ENCODE measurements at regions not wholly inside any gene's neighbourhood (a gene's known extent, or its start where the extent isn't known, plus 50 kb on each side); places are given as distances from the start of the nearest gene placed in this dataset.

GRCh38 chr22:47474464-47474863 lies 712.0 kb downstream of the TBC1D22A start:
- POLR2A ChIA-PET: no interaction called here

GRCh38 chr22:47472636-47473035 lies 710.2 kb downstream of the TBC1D22A start:
- ATAC-seq (ENCODE audit: low read depth) (no peak), DNase-seq (no peak)
- ChIA-PET POLR2A (no interaction called here), CTCF (no interaction called here)
- intact Hi-C loops (cut with micrococcal nuclease): no loop called here
- WGBS (ENCODE audit: insufficient coverage): 91% methylated on average over 9 of the region's 9 CpGs
- Histone ChIP-seq H4K20me1 (ENCODE audit: control insufficient read depth, insufficient read depth, low read length, poor library complexity, severe bottlenecking) (no peaks in the 10 kb centered on the region), H3K27ac (ENCODE audit: low read length in 2 of 2) (no peak overlapping the region), H3K9me3 (ENCODE audit: control extremely low read depth in 1 of 3, control insufficient read depth in 2 of 3, insufficient read depth in 1 of 3, low read length in 2 of 3) (no peaks in the 10 kb centered on the region), H2AFZ (ENCODE audit: insufficient read depth, low read depth, low read length, poor library complexity, severe bottlenecking) (no peak overlapping the region), H3K27me3 (replicated peaks in 1 of 4; ENCODE audit: control extremely low read depth in 1 of 4, control insufficient read depth in 3 of 4, insufficient read depth in 4 of 4, low read length in 3 of 4) (no peaks in the 10 kb centered on the region), H3K4me3 (ENCODE audit: control extremely low read depth in 1 of 5, extremely low read depth in 1 of 5, insufficient read depth in 1 of 5, low read depth in 2 of 5, low read length in 4 of 5) (no peak overlapping the region), H3K4me1 (ENCODE audit: control insufficient read depth in 2 of 2, insufficient read depth in 2 of 2, low read length in 2 of 2) (peaks cover 3 to 5% of the 10 kb centered on the region in 2 donors), H3K4me2 (replicated peaks; ENCODE audit: low read depth, low read length, poor library complexity, severe bottlenecking) (no peak overlapping the region), H3K79me2 (ENCODE audit: control insufficient read depth, insufficient read depth, low read length) (no peaks in the 10 kb centered on the region), H3K9ac (ENCODE audit: low read length) (no peak overlapping the region), H3K36me3 (replicated peaks in 1 of 2; ENCODE audit: control extremely low read depth in 1 of 2, control insufficient read depth in 1 of 2, extremely low read depth in 1 of 2, insufficient read depth in 2 of 2, low read length in 1 of 2) (no peaks in the 10 kb centered on the region)
- Mint-ChIP-seq H3K9me3 (ENCODE audit: insufficient read depth) (no peaks in the 10 kb centered on the region), H3K4me1 (peaks cover 7% of the 10 kb centered on the region), H3K27ac (no peak overlapping the region), H3K27me3 (peaks cover 12% of the 10 kb centered on the region), H3K4me3 (no peak overlapping the region)
- TF ChIP-seq EZH2 (IDR thresholded peaks at IDR 0.05; ENCODE audit: borderline replicate concordance, insufficient read depth, low read depth, low read length, poor library complexity, severe bottlenecking): no peak
- no peak for TF ChIP-seq CTCF (IDR thresholded peaks at IDR 0.05)

More at GRCh38 chr22:47474464-47474863, 712.0 kb downstream of the TBC1D22A start:
- H3K4me3 ChIP-seq (ENCODE audit: control extremely low read depth in 1 of 5, extremely low read depth in 1 of 5, insufficient read depth in 1 of 5, low read depth in 2 of 5, low read length in 4 of 5): no peak overlapping the region
- no peak for ATAC-seq (ENCODE audit: low read depth)
- no peaks in the 10 kb centered on the region for H3K27me3 ChIP-seq (replicated peaks in 1 of 4; ENCODE audit: control extremely low read depth in 1 of 4, control insufficient read depth in 3 of 4, insufficient read depth in 4 of 4, low read length in 3 of 4)
- H3K27ac ChIP-seq (ENCODE audit: low read length in 2 of 2): no peak overlapping the region
- Mint-ChIP-seq H3K4me3 (no peak overlapping the region), H3K27me3 (peaks cover 5% of the 10 kb centered on the region), H3K27ac (no peak overlapping the region), H3K9me3 (ENCODE audit: insufficient read depth) (no peaks in the 10 kb centered on the region), H3K4me1 (peaks cover 7% of the 10 kb centered on the region)
- peaks cover 3 to 5% of the 10 kb centered on the region in 2 donors for H3K4me1 ChIP-seq (ENCODE audit: control insufficient read depth in 2 of 2, insufficient read depth in 2 of 2, low read length in 2 of 2)
- no peaks in the 10 kb centered on the region for H3K36me3 ChIP-seq (replicated peaks in 1 of 2; ENCODE audit: control extremely low read depth in 1 of 2, control insufficient read depth in 1 of 2, extremely low read depth in 1 of 2, insufficient read depth in 2 of 2, low read length in 1 of 2)
- H3K9me3 ChIP-seq (ENCODE audit: control extremely low read depth in 1 of 3, control insufficient read depth in 2 of 3, insufficient read depth in 1 of 3, low read length in 2 of 3): no peaks in the 10 kb centered on the region
- no peak for DNase-seq
- peak overlapping the region; percentile 1 for H2AFZ ChIP-seq (ENCODE audit: insufficient read depth, low read depth, low read length, poor library complexity, severe bottlenecking)
- H4K20me1 ChIP-seq (ENCODE audit: control insufficient read depth, insufficient read depth, low read length, poor library complexity, severe bottlenecking): no peaks in the 10 kb centered on the region
- peak overlapping the region; percentile 43 for H3K4me2 ChIP-seq (replicated peaks; ENCODE audit: low read depth, low read length, poor library complexity, severe bottlenecking)
- no peak for TF ChIP-seq CTCF (IDR thresholded peaks at IDR 0.05)
- TF ChIP-seq EZH2 (IDR thresholded peaks at IDR 0.05; ENCODE audit: borderline replicate concordance, insufficient read depth, low read depth, low read length, poor library complexity, severe bottlenecking): no peak
- CTCF ChIA-PET: no interaction called here
- no CpG with 5 or more reads among the region's 6 CpGs for WGBS (ENCODE audit: insufficient coverage)
- no peaks in the 10 kb centered on the region for H3K79me2 ChIP-seq (ENCODE audit: control insufficient read depth, insufficient read depth, low read length)
- intact Hi-C loops (cut with micrococcal nuclease): no loop called here
- H3K9ac ChIP-seq (ENCODE audit: low read length): peak overlapping the region; percentile 19
